ENCODE measurements at regions not wholly inside any gene's neighbourhood (a gene's known extent, or its start where the extent isn't known, plus 50 kb on each side); places are given as distances from the start of the nearest gene placed in this dataset.

DNA sequence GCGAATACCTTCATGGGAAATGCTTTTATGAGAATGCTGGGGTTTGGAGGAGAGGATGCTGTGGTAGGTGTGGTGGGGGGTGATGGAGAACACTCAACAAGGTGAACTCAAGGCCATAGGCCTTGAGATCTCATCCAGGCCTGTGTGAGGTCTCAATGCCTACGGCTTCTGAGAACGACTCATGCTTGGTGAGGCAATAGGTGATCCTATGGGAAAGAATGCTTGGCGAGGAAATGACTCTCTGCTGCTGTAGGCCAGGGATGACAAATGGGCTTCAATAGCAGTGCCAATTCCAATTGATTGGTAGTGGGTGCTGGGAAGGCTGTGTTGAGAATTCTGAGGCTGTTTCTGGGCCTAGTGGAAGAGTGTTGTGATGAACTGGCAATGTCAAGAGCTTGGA is 280.2 kb upstream of the CLINT1 start:
- TF ChIP-seq NFYB (CRISPR knock-in tag; conservative IDR thresholded peaks at IDR 0.05; ENCODE audit: low read depth) (no peak), CTCF (IDR thresholded peaks at IDR 0.05) (no peak), ZNF671 (CRISPR knock-in tag; IDR thresholded peaks at IDR 0.05) (no peak), ZNF425 (CRISPR knock-in tag; conservative IDR thresholded peaks at IDR 0.05) (no peak), ZNF396 (CRISPR knock-in tag; IDR thresholded peaks at IDR 0.05; ENCODE audit: borderline replicate concordance) (no peak), CBFB (CRISPR knock-in tag; IDR thresholded peaks at IDR 0.05; ENCODE audit: low read depth) (no peak), CREM (CRISPR knock-in tag; IDR thresholded peaks at IDR 0.05) (no peak), FOXP1 (CRISPR knock-in tag; IDR thresholded peaks at IDR 0.05; ENCODE audit: borderline replicate concordance) (no peak), ZNF121 (CRISPR knock-in tag; IDR thresholded peaks at IDR 0.05) (no peak), TEAD4 (CRISPR knock-in tag; IDR thresholded peaks at IDR 0.05) (no peak)
- TF ChIP-seq, protein P1, sequence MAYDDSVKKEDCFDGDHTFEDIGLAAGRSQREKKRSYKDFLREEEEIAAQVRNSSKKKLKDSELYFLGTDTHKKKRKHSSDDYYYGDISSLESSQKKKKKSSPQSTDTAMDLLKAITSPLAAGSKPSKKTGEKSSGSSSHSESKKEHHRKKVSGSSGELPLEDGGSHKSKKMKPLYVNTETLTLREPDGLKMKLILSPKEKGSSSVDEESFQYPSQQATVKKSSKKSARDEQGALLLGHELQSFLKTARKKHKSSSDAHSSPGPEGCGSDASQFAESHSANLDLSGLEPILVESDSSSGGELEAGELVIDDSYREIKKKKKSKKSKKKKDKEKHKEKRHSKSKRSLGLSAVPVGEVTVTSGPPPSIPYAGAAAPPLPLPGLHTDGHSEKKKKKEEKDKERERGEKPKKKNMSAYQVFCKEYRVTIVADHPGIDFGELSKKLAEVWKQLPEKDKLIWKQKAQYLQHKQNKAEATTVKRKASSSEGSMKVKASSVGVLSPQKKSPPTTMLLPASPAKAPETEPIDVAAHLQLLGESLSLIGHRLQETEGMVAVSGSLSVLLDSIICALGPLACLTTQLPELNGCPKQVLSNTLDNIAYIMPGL (CRISPR knock-in tag; IDR thresholded peaks at IDR 0.05): no peak
- TF ChIP-seq, protein P2, sequence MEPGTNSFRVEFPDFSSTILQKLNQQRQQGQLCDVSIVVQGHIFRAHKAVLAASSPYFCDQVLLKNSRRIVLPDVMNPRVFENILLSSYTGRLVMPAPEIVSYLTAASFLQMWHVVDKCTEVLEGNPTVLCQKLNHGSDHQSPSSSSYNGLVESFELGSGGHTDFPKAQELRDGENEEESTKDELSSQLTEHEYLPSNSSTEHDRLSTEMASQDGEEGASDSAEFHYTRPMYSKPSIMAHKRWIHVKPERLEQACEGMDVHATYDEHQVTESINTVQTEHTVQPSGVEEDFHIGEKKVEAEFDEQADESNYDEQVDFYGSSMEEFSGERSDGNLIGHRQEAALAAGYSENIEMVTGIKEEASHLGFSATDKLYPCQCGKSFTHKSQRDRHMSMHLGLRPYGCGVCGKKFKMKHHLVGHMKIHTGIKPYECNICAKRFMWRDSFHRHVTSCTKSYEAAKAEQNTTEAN (CRISPR knock-in tag; IDR thresholded peaks at IDR 0.05): no peak

All from WTC11 (cell line).